ENCODE measurements at regions not wholly inside any gene's neighbourhood (a gene's known extent, or its start where the extent isn't known, plus 50 kb on each side); places are given as distances from the start of the nearest gene placed in this dataset.

GRCh38 chr11:116694815-116695590 lies 77.8 kb downstream of the BUD13 start:
- peak in 1 of 2 donors; percentile 41 for DNase-seq

GRCh38 chr11:116694349-116694725 lies 78.5 kb downstream of the BUD13 start:
- DNase-seq: peak in 1 of 2 donors; percentile 23
- intact Hi-C loops (cut with DNase I; ENCODE audit: low total_unique reads): no loop called here
- TF ChIP-seq CTCF (IDR thresholded peaks at IDR 0.05): no peak
- Histone ChIP-seq H3K27me3 (peaks cover 0 to 33% of the 10 kb centered on the region in 2 donors), H3K4me1 (no peaks in the 10 kb centered on the region), H3K27ac (no peak overlapping the region), H3K9me3 (no peaks in the 10 kb centered on the region), H3K36me3 (no peaks in the 10 kb centered on the region), H3K4me3 (no peak overlapping the region)

More at GRCh38 chr11:116694815-116695590, 77.8 kb downstream of the BUD13 start:
- no peak overlapping the region for H3K27ac ChIP-seq
- no peaks in the 10 kb centered on the region for H3K4me1 ChIP-seq
- no peaks in the 10 kb centered on the region for H3K36me3 ChIP-seq
- no peak overlapping the region for H3K4me3 ChIP-seq
- intact Hi-C loops (cut with DNase I; ENCODE audit: low total_unique reads): no loop called here
- H3K9me3 ChIP-seq: no peaks in the 10 kb centered on the region
- no peak for TF ChIP-seq CTCF (IDR thresholded peaks at IDR 0.05)
- peaks cover 0 to 33% of the 10 kb centered on the region in 2 donors for H3K27me3 ChIP-seq

- Histone ChIP-seq H3K27ac (no peak overlapping the region), H3K36me3 (no peaks in the 10 kb centered on the region), H3K4me1 (no peaks in the 10 kb centered on the region), H3K4me3 (no peak overlapping the region), H3K9me3 (no peaks in the 10 kb centered on the region), H3K27me3 (peaks cover 0 to 33% of the 10 kb centered on the region in 2 donors)
- DNase-seq: peak in 1 of 2 donors; percentile 47
- intact Hi-C loops (cut with DNase I; ENCODE audit: low total_unique reads): no loop called here
- TF ChIP-seq CTCF (IDR thresholded peaks at IDR 0.05): no peak
Observed at GRCh38 chr11:116693593-116694348, 79.0 kb downstream of the BUD13 start.

GRCh38 chr11:116693102-116693570 lies 79.7 kb downstream of the BUD13 start:
- H3K36me3 ChIP-seq: no peaks in the 10 kb centered on the region
- H3K27ac ChIP-seq: no peak overlapping the region
- intact Hi-C loops (cut with DNase I; ENCODE audit: low total_unique reads): no loop called here
- no peak overlapping the region for H3K4me3 ChIP-seq
- H3K27me3 ChIP-seq: peaks cover 0 to 34% of the 10 kb centered on the region in 2 donors
- H3K4me1 ChIP-seq: no peaks in the 10 kb centered on the region
- no peak for TF ChIP-seq CTCF (IDR thresholded peaks at IDR 0.05)
- H3K9me3 ChIP-seq: no peaks in the 10 kb centered on the region
- DNase-seq: peak in 1 of 2 donors; percentile 51

GRCh38 chr11:116692318-116693101 lies 80.3 kb downstream of the BUD13 start:
- Histone ChIP-seq H3K27me3 (peaks cover 0 to 35% of the 10 kb centered on the region in 2 donors), H3K4me1 (no peaks in the 10 kb centered on the region), H3K9me3 (no peaks in the 10 kb centered on the region), H3K4me3 (no peak overlapping the region), H3K27ac (no peak overlapping the region), H3K36me3 (no peaks in the 10 kb centered on the region)
- DNase-seq: peak in 1 of 2 donors; percentile 48
- intact Hi-C loops (cut with DNase I; ENCODE audit: low total_unique reads): no loop called here
- no peak for TF ChIP-seq CTCF (IDR thresholded peaks at IDR 0.05)
